ENCODE measurements at regions not wholly inside any gene's neighbourhood (a gene's known extent, or its start where the extent isn't known, plus 50 kb on each side); places are given as distances from the start of the nearest gene placed in this dataset.
A peak's percentile ranks its signal among the peaks of the same experiment; 100 is the strongest.

- TF ChIP-seq CHD7 (IDR thresholded peaks at IDR 0.05; ENCODE audit: insufficient replicate concordance, low read length) (peak; percentile 89), NANOG (IDR thresholded peaks at IDR 0.05; ENCODE audit: insufficient read depth, low read depth, low read length, poor library complexity, severe bottlenecking) (peak; percentile 86)
These were observed 864.0 kb downstream of the KCNJ2 start (continued) for GRCh38 chr17:71033336-71033735.
